ENCODE measurements at regions not wholly inside any gene's neighbourhood (a gene's known extent, or its start where the extent isn't known, plus 50 kb on each side); places are given as distances from the start of the nearest gene placed in this dataset.

GRCh38 chr10:118459642-118460193 is 117.6 kb upstream of the FAM204A start (continued):
- no peak for TF ChIP-seq E4F1 (CRISPR knock-in tag; IDR thresholded peaks at IDR 0.05; ENCODE audit: borderline replicate concordance)
- TF ChIP-seq FOS (IDR thresholded peaks at IDR 0.05; ENCODE audit: extremely low read depth, insufficient read length): no peak
- no peak for TF ChIP-seq RBM14 (IDR thresholded peaks at IDR 0.05; ENCODE audit: borderline replicate concordance, insufficient read depth, low read depth, low read length)
- no peak for TF ChIP-seq NCOA1 (IDR thresholded peaks at IDR 0.05; ENCODE audit: low read depth)
- TF ChIP-seq RAD21 (CRISPR knock-in tag; conservative IDR thresholded peaks at IDR 0.05 in 1 of 2, IDR thresholded peaks at IDR 0.05 in 1 of 2): peak; percentile 49 to 75
- peak; percentile 61 to 75 (median 70) for TF ChIP-seq CTCF (IDR thresholded peaks at IDR 0.05 in 2 of 3, conservative IDR thresholded peaks at IDR 0.05 in 1 of 3; ENCODE audit: insufficient read depth in 2 of 3, low read depth in 1 of 3, low read length in 3 of 3)
- TF ChIP-seq CHAMP1 (IDR thresholded peaks at IDR 0.05): no peak
- no peak for TF ChIP-seq SRSF3 (IDR thresholded peaks at IDR 0.05; ENCODE audit: insufficient read depth, low read length)
- no peak for TF ChIP-seq ATF1 (CRISPR knock-in tag; IDR thresholded peaks at IDR 0.05)
- no peak for TF ChIP-seq ATF1 (tag; IDR thresholded peaks at IDR 0.05)
- TF ChIP-seq ZFPM2 (CRISPR knock-in tag; IDR thresholded peaks at IDR 0.05): no peak
- no peak for TF ChIP-seq KLF16 (IDR thresholded peaks at IDR 0.05)
- TF ChIP-seq BMI1 (IDR thresholded peaks at IDR 0.05; ENCODE audit: low read length): no peak
- no peak for TF ChIP-seq TAF9B (IDR thresholded peaks at IDR 0.05; ENCODE audit: partially characterized antibody)
- no peak for TF ChIP-seq LEF1 (IDR thresholded peaks at IDR 0.05)
- no peak for TF ChIP-seq GATAD2B (IDR thresholded peaks at IDR 0.05; ENCODE audit: borderline replicate concordance)

Data from K562 (cell line).